SK-N-SH (cell line): ENCODE measurements at regions not wholly inside any gene's neighbourhood (a gene's known extent, or its start where the extent isn't known, plus 50 kb on each side); places are given as distances from the start of the nearest gene placed in this dataset.
A peak's percentile ranks its signal among the peaks of the same experiment; 100 is the strongest.

Experiments
- CTCF ChIA-PET: fragments of 300-600, 350-600 bp; formaldehyde crosslinking; extraction: SDS; loops from one replicate; lab custom pipeline; 2021; lab: Yijun Ruan, JAX
- POLR2A ChIA-PET: fragments of 350-600 bp; sonication (Branson Sonifier 250); formaldehyde crosslinking; extraction: SDS; loops from one replicate; lab custom pipeline; 2020; ENCODE audit warnings: antibody characterized with exemption, inconsistent platforms; lab: Yijun Ruan, JAX
- DNase-seq: peaks from one replicate; pipeline ENCODE4 v3.0.0; 2012
- H2AFZ ChIP-seq: fragments of 200-600 bp; sonication (generic); 2 replicates; pipeline ENCODE4 v1.8.1; 2016; ENCODE audit warnings: antibody characterized with exemption, mild to moderate bottlenecking, low read depth
- H3F3A ChIP-seq: fragments of 200-600 bp; sonication (generic); replicated peaks from 2 replicates; pipeline ENCODE3; 2016; ENCODE audit warnings: antibody characterized with exemption, mild to moderate bottlenecking; ENCODE audit not compliant: insufficient read depth
- H3K27ac ChIP-seq, 2 experiments: fragments of 200-500 bp in 1 of 2; fragments of 200-600 bp in 1 of 2; sonication (Bioruptor generic) in 1 of 2; sonication (generic), shearing (Covaris generic) in 1 of 2; 2 replicates each; pipeline versions ENCODE4 v1.5.1 to v1.6.1; 2014 to 2016; ENCODE audit warnings: low read depth in 2 of 2, inconsistent platforms in 1 of 2, low read length in 1 of 2, mild to moderate bottlenecking in 1 of 2, mixed read lengths in 1 of 2
- H3K27me3 ChIP-seq: fragments of 200-600 bp; sonication (generic), shearing (Covaris generic); 2 replicates; pipeline ENCODE4 v1.6.1; 2016; ENCODE audit warnings: mixed run types; ENCODE audit not compliant: insufficient read depth
- H3K36me3 ChIP-seq, 2 experiments: fragments of 200-500 bp in 1 of 2; fragments of 200-600 bp in 1 of 2; sonication (Bioruptor generic) in 1 of 2; sonication (generic) in 1 of 2; replicated peaks in 1 of 2; 2 replicates each; pipeline versions ENCODE3 to v1.5.1; 2014 to 2016; ENCODE audit warnings: low read length in 1 of 2, mild to moderate bottlenecking in 1 of 2; ENCODE audit not compliant: insufficient read depth in 2 of 2, control insufficient read depth in 1 of 2
- H3K4me1 ChIP-seq, 2 experiments: fragments of 200-500 bp in 1 of 2; fragments of 200-600 bp in 1 of 2; sonication (Bioruptor generic) in 1 of 2; sonication (generic), shearing (Covaris generic) in 1 of 2; 2 replicates each; pipeline versions ENCODE4 v1.5.1 to v1.6.1; 2014 to 2016; ENCODE audit warnings: low read depth in 1 of 2, low read length in 1 of 2, mixed run types in 1 of 2; ENCODE audit not compliant: insufficient read depth in 2 of 2, control insufficient read depth in 1 of 2
- H3K4me2 ChIP-seq: fragments of 200-600 bp; sonication (generic), shearing (Covaris generic); 2 replicates; pipeline ENCODE4 v1.6.1; 2017; ENCODE audit warnings: mixed run types
- H3K4me3 ChIP-seq, 2 experiments: fragments of 200-500 bp in 1 of 2; fragments of 200-600 bp in 1 of 2; sonication (Bioruptor generic) in 1 of 2; sonication (generic), shearing (Covaris generic) in 1 of 2; 2 replicates each; pipeline versions ENCODE4 v1.5.1 to v1.8.1; 2014 to 2016; ENCODE audit warnings: low read depth in 2 of 2, inconsistent platforms in 1 of 2, low read length in 1 of 2, mild to moderate bottlenecking in 1 of 2, mixed read lengths in 1 of 2, moderate library complexity in 1 of 2
- H3K79me2 ChIP-seq: fragments of 200-600 bp; sonication (generic); 2 replicates; pipeline ENCODE4 v1.8.1; 2017; ENCODE audit warnings: mild to moderate bottlenecking; ENCODE audit not compliant: insufficient read depth
- H3K9ac ChIP-seq: fragments of 200-600 bp; sonication (generic); 2 replicates; pipeline ENCODE4 v1.6.1; 2017; ENCODE audit warnings: mixed run types
- H3K9me2 ChIP-seq: fragments of 200-600 bp; sonication (generic); 2 replicates; pipeline ENCODE4 v1.6.1; 2017; ENCODE audit warnings: mixed run types
- H3K9me3 ChIP-seq: fragments of 200-600 bp; sonication (generic); 2 replicates; pipeline ENCODE4 v1.6.1; 2017; ENCODE audit warnings: mixed run types, mild to moderate bottlenecking, moderate library complexity
- H4K20me1 ChIP-seq: fragments of 200-600 bp; sonication (generic); 2 replicates; pipeline ENCODE4 v1.6.1; 2017; ENCODE audit warnings: mild to moderate bottlenecking, mixed run types; ENCODE audit not compliant: insufficient read depth
- CHD2 ChIP-seq: fragments of 150-350 bp; IDR thresholded peaks from 2 replicates; pipeline ENCODE4 v1.6.1; 2018; ENCODE audit warnings: low read length; ENCODE audit not compliant: partially characterized antibody
- EP300 ChIP-seq, 2 experiments: IDR thresholded peaks; 2 replicates each; pipeline versions ENCODE4 v1.4.0 to v1.6.1; 2012; ENCODE audit warnings: borderline replicate concordance in 1 of 2, low read depth in 1 of 2, low read length in 1 of 2
- EZH2phosphoT487 ChIP-seq: fragments of 200-600 bp; sonication (generic); IDR thresholded peaks from 2 replicates; pipeline ENCODE4 v1.6.1; 2017; ENCODE audit warnings: low read depth, mixed run types, mild to moderate bottlenecking, antibody characterized with exemption, moderate library complexity, borderline replicate concordance
- FOXJ3 ChIP-seq: sonication (generic); formaldehyde crosslinking; IDR thresholded peaks from 2 replicates; pipeline ENCODE4 v1.5.1; 2020; ENCODE audit warnings: mild to moderate bottlenecking, missing genetic modification reagents
- FOXM1 ChIP-seq: IDR thresholded peaks from 2 replicates; pipeline ENCODE4 v1.4.0; 2012; ENCODE audit warnings: low read depth, mild to moderate bottlenecking
- GATA2 ChIP-seq: sonication (generic); formaldehyde crosslinking; IDR thresholded peaks from 2 replicates; pipeline ENCODE4 v1.5.0; 2020; ENCODE audit warnings: mild to moderate bottlenecking, missing genetic modification reagents
- IRF3 ChIP-seq: fragments of 150-350 bp; IDR thresholded peaks from 2 replicates; pipeline ENCODE4 v1.6.1; 2016; ENCODE audit warnings: mild to moderate bottlenecking, low read depth, low read length
- JUND ChIP-seq: IDR thresholded peaks from 2 replicates; pipeline ENCODE4 v1.4.0; 2012
- MEF2A ChIP-seq: IDR thresholded peaks from 2 replicates; pipeline ENCODE4 v1.4.0; 2012; ENCODE audit warnings: low read depth, borderline replicate concordance
- MXI1 ChIP-seq: IDR thresholded peaks from 2 replicates; pipeline ENCODE4 v1.6.1; 2012; ENCODE audit warnings: mild to moderate bottlenecking, low read depth, low read length, improper control_type of control experiment
- RAD21 ChIP-seq: IDR thresholded peaks from 2 replicates; pipeline ENCODE4 v1.6.1; 2012; ENCODE audit warnings: mild to moderate bottlenecking, low read length
- RXRA ChIP-seq: IDR thresholded peaks from 2 replicates; pipeline ENCODE4 v1.4.0; 2012; ENCODE audit warnings: low read depth, mild to moderate bottlenecking, borderline replicate concordance
- SIN3A ChIP-seq: IDR thresholded peaks from 2 replicates; pipeline ENCODE4 v1.6.1; 2012; ENCODE audit warnings: low read depth, mild to moderate bottlenecking, low read length, moderate library complexity, borderline replicate concordance
- SMC3 ChIP-seq: IDR thresholded peaks from 2 replicates; pipeline ENCODE4 v1.6.1; 2012; ENCODE audit warnings: low read depth, low read length, improper control_type of control experiment
- TAF1 ChIP-seq: IDR thresholded peaks from 2 replicates; pipeline ENCODE4 v1.6.1; 2012; ENCODE audit warnings: low read depth, mild to moderate bottlenecking, low read length, moderate library complexity, borderline replicate concordance
- TCF12 ChIP-seq: IDR thresholded peaks from 2 replicates; pipeline ENCODE4 v1.4.0; 2012
- YY1 ChIP-seq: IDR thresholded peaks from 2 replicates; pipeline ENCODE4 v1.4.0; 2012; ENCODE audit warnings: low read depth, mild to moderate bottlenecking
- WGBS: methylation state at CpG from one replicate; pipeline ENCODE4 v1.1.6; 2017; ENCODE audit warnings: low lambda C conversion rate; 5-methylcytosine and 5-hydroxymethylcytosine counted together
- TF ChIP-seq, protein P1 (sequence below): IDR thresholded peaks from 2 replicates; pipeline ENCODE4 v1.4.0; 2012; ENCODE audit warnings: low read depth

GRCh38 chr7:89517815-89518214, 636.5 kb upstream of the STEAP1 start:
- H3K4me3 ChIP-seq: no peak overlapping the region
- DNase-seq: no peak
- no peaks in the 10 kb centered on the region for H3F3A ChIP-seq
- no peaks in the 10 kb centered on the region; a peak in 1 of 4 replicates for H3K4me1 ChIP-seq
- H2AFZ ChIP-seq: no peak overlapping the region
- H3K27me3 ChIP-seq: no peaks in the 10 kb centered on the region
- POLR2A ChIA-PET: no interaction called here
- 6% methylated on average over 1 of the region's 1 CpG for WGBS
- no peak for TF ChIP-seq FOXJ3 (CRISPR knock-in tag)
- no peak for TF ChIP-seq MXI1
- TF ChIP-seq EP300 (IDR thresholded peaks at IDR 0.05; ENCODE audit: borderline replicate concordance in 1 of 2, low read depth in 1 of 2, low read length in 1 of 2): no peak
- TF ChIP-seq CHD2: no peak
- TF ChIP-seq, protein P1, sequence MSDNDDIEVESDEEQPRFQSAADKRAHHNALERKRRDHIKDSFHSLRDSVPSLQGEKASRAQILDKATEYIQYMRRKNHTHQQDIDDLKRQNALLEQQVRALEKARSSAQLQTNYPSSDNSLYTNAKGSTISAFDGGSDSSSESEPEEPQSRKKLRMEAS: no peak
- TF ChIP-seq JUND: no peak
- no peak for TF ChIP-seq RXRA
- no peak for TF ChIP-seq SMC3
- no peak for TF ChIP-seq IRF3
- no peak for TF ChIP-seq YY1
- TF ChIP-seq EZH2phosphoT487: no peak
- TF ChIP-seq, all 33 proteins: peak for 0
- H3K79me2 ChIP-seq: no peaks in the 10 kb centered on the region
- H3K9ac ChIP-seq: no peak overlapping the region
- H3K9me2 ChIP-seq: no peaks in the 10 kb centered on the region
- CTCF ChIA-PET: interaction anchor here (1.0 kb wide), 1 partner anchor 32 kb away, joined by 3 read pairs; no protein-coding TSS in a partner anchor
- H4K20me1 ChIP-seq: no peaks in the 10 kb centered on the region
- H3K36me3 ChIP-seq: no peaks in the 10 kb centered on the region
- no peaks in the 10 kb centered on the region for H3K9me3 ChIP-seq
- H3K27ac ChIP-seq: no peak overlapping the region
- no peak overlapping the region for H3K4me2 ChIP-seq

- no peak overlapping the region for H3K27ac ChIP-seq
- no peaks in the 10 kb centered on the region for H3K9me2 ChIP-seq
- no peaks in the 10 kb centered on the region for H3K79me2 ChIP-seq
- POLR2A ChIA-PET: no interaction called here
- DNase-seq: peak; percentile 16
- no peaks in the 10 kb centered on the region for H3K36me3 ChIP-seq
- H4K20me1 ChIP-seq: no peaks in the 10 kb centered on the region
- 0% methylated on average over 1 of the region's 1 CpG for WGBS
- no peak overlapping the region for H3K4me2 ChIP-seq
- H2AFZ ChIP-seq: no peak overlapping the region
- TF ChIP-seq RAD21 (no peak), TCF12 (no peak), GATA2 (CRISPR knock-in tag) (peak; percentile 62), FOXM1 (no peak), MEF2A (no peak), SIN3A (no peak), TAF1 (no peak)
- TF ChIP-seq, all 33 proteins: peak for 1
- no peak overlapping the region for H3K9ac ChIP-seq
- H3F3A ChIP-seq: no peaks in the 10 kb centered on the region
- no peak overlapping the region for H3K4me3 ChIP-seq
- H3K27me3 ChIP-seq: no peaks in the 10 kb centered on the region
- H3K9me3 ChIP-seq: no peaks in the 10 kb centered on the region
- CTCF ChIA-PET: interaction anchor here (1.3 to 2.3 kb wide), 2 partner anchors 32 to 73 kb away, joined by 3 to 7 read pairs; no protein-coding TSS in a partner anchor
- H3K4me1 ChIP-seq: peaks cover 0 to 7% of the 10 kb centered on the region in 2 experiments; a peak in 1 of 4 replicates
Observed at GRCh38 chr7:89549768-89550167, 604.5 kb upstream of the STEAP1 start.
